Left ventricle myocardium superior (tissue), 1 donor: ENCODE measurements at regions not wholly inside any gene's neighbourhood (a gene's known extent, or its start where the extent isn't known, plus 50 kb on each side); places are given as distances from the start of the nearest gene placed in this dataset.
A peak's percentile ranks its signal among the peaks of the same experiment; 100 is the strongest.

ENCODE experiments used
- ATAC-seq: fragments of 200-7000 bp; cut with Tn5 transposase; one replicate; pipeline ENCODE4 v1.9.1; 2020; ENCODE audit warnings: mild to moderate bottlenecking, moderate library complexity
- DNase-seq: peaks from one replicate; pipeline ENCODE4 v3.0.0-alpha.2; 2020
- intact Hi-C: fragments of 100-400 bp; cut with micrococcal nuclease; formaldehyde crosslinking; loops from one replicate; pipeline ENCODE4 v1.11.0; 2022
- donor health status: DM: no; HTN: yes; CAD: no; lungs with severe emphysema.

DNA sequence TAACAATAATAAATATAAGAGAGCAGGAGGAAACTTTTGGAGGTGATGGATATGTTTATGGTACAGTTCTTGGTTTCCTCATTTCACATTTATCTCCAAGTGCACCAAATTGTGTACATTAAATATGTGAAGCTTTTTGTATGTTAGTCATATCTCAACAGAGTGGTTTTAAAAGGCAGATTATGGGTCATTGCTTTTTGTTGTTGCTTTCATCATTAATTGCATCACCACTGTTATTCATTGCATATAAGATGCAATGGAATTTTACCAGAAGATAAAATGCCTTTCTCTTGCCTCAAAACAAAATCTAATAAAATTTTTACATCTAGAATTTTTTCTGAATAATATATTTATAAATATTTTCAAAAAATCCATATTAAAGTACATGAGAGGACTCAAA is 1198.9 kb upstream of the GBE1 start:
- no peak for ATAC-seq
- DNase-seq: no peak
- intact Hi-C loops: no loop called here

GRCh38 chr3:82957696-82958095 is 1196.3 kb upstream of the GBE1 start:
- no peak for DNase-seq
- ATAC-seq: no peak
- intact Hi-C loops: no loop called here

DNA sequence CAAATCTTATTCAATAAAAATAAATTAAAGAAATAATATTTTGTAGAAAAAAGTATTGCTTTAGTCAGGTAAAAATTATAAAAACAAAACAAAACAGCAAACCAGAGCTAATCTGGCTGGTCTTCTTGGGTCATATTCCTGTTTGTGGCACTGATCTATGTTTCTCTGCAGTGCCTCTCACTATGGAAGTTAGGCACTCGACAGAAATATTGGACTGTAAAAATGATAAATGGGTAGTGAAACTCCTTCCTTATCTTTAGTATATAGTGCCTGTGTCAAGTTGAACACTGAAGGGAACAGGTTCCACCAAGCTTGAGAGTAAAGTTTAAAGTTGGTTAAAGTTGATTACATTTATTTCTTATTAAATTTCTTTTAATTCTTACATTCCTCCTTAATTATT is 1195.6 kb upstream of the GBE1 start:
- DNase-seq: no peak
- no peak for ATAC-seq
- intact Hi-C loops: no loop called here

- intact Hi-C loops: no loop called here
- ATAC-seq (no peak), DNase-seq (no peak)
Observed at GRCh38 chr3:82954486-82954885, 1193.0 kb upstream of the GBE1 start.

GRCh38 chr3:82942041-82942440 is 1180.6 kb upstream of the GBE1 start:
- intact Hi-C loops: no loop called here
- DNase-seq (no peak), ATAC-seq (no peak)

DNA sequence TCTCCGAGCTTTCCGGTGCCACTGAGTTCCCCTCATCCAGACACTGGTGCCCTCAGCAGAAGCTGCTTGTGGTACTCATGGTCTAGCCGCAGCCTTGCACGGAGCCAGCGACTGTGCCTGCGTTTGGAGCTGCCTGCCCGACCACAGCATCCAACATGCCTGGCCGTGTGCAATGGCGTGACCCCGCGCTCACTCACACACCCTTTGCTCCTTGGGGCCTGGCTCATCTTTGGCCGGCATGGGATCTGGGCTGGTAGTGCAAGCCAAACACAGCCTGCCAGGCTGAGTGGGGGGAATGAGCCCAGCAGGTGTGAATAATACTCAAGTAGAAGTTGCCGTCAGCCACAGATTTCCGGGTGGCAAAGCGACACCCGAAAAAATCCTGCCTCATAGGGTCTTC is 1178.7 kb upstream of the GBE1 start:
- ATAC-seq: no peak
- intact Hi-C loops: no loop called here

GRCh38 chr3:82939491-82940097 is 1178.1 kb upstream of the GBE1 start:
- DNase-seq: no peak
- no peak for ATAC-seq
- intact Hi-C loops: no loop called here

More for the DNA sequence above, 1178.7 kb upstream of the GBE1 start:
- DNase-seq: peak; percentile 15

DNA sequence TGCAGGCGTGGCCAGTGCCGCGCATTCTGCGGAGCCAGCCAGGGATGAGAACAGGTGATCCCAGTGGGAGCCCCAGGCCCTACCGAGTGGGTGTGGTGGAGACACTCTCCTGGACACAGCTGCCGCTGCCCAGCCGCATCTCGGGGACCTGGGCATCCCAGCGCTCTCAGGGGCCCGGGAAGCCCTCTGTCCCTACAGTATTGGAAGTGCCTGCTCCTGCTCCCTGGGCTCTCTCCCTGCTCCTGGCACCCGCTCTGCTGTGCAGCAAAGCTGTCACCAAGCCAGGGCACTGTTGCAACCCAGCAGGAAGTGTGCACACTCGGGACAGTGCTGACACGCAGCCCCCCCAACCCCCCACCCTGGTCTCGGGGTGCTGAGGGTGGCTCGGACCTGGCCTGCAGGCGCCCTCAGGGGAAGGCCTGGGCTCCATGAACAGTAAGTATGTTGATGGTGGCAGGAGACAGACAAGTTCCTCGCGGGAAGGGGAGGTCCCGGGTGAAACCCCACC is 1177.4 kb upstream of the GBE1 start:
- DNase-seq: peak; percentile 22
- intact Hi-C loops: no loop called here
- ATAC-seq: no peak

DNA sequence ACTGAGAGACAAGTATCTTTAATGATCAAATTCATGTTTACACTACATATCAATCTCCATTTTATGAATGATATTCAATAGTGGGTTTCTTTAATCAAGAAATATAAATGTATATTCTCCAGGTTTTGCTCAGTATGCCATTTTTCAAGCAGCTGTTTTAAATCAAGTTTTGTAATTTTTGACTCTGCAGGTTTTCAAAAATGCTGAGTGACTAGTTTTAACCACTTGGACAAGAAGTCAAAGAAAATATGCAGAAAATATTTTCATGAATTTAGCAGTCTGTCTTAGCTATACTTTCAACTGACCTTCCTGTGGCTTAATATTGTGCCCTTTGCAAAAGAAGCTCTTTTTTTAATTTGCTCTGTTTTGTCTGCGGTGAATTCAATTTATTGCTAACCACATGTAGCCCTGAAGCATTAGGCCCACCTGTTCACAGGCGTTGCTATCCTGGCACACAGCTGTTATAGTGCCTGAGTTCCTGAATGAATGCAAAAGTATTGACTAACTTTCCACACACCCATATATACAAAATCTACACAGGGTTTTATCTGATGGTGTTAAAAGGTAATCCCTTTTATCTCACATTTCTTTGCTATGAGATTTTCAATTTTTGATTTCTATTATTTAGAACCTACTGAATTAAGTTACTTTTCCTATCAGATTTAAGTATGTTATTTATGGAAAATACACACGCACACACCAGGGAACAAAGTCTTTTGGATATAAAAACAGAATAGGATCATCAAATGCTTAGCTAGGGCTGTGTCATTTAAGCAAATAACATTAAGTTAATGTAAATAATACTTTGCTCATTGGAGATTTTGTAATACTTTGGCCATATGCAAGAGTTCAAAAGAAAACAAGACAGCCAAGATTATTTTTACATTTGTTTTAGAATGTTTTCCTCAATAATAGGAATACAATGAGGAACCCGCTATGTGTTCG is 1166.1 kb upstream of the GBE1 start:
- ATAC-seq (no peak), DNase-seq (no peak)
- intact Hi-C loops: no loop called here

GRCh38 chr3:82891028-82891427 is 1129.6 kb upstream of the GBE1 start:
- DNase-seq: no peak
- intact Hi-C loops: no loop called here
- ATAC-seq: no peak

GRCh38 chr3:82883072-82883471 is 1121.6 kb upstream of the GBE1 start:
- ATAC-seq (no peak), DNase-seq (no peak)
- intact Hi-C loops: no loop called here

DNA sequence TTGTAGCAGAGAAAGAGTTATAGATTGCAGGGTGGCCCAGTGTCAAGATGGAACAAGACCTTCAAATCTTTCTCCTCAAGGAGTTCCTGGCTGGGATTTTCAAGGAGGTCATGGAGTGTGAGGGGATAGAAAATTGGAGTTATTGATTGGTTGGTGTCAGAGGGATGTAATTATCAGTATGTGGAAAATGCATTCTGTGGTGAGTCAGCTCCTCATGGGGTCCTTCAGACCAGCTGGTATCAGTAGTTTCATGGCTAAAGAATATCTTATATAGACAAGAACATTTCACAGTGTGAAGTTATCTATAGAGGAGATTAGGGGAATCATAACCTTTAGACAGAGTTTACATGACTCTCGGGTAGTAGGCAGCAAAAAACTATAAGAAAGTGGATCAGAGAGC is 1114.0 kb upstream of the GBE1 start:
- no peak for ATAC-seq
- no peak for DNase-seq
- intact Hi-C loops: no loop called here

DNA sequence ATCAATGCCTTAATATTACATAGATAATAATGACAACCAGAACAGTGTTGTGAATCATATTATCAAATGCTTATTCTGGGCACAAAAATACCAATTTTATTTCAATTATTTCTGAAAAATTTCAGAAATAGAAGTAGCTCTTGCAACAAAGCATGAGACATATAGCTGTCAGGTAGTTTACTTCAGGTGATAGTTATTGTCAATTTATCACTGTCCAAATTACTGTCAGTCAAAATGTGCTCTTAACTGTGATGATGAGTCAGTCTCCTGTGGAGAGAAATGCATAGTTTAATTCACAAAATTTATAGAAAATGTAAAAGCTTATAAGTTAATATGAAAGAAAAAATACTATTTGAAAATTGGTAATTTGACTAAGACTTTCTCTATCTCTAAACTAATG is 1078.4 kb upstream of the GBE1 start:
- intact Hi-C loops: no loop called here
- ATAC-seq (no peak), DNase-seq (no peak)

DNA sequence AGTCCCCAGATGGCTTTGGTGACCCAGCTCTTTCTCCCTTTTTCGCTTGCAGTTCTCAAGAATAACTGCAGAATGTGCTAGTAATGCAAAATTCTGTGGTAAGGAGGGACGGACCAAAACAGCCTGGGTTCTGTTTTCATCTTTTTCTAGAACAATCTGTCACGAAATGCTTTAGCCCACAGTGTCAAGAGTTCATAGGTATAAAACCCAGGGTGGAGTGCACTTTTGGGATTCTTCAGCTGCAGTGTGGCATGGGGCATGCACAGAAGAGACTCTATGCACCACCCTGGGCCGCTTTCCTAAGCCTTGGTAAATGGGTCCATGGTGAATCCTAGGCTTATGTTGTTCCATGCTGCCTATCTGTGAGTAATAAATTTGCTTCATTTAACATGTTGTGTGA is 1072.7 kb upstream of the GBE1 start:
- DNase-seq: no peak
- no peak for ATAC-seq
- intact Hi-C loops: no loop called here

- ATAC-seq (no peak), DNase-seq (no peak)
- intact Hi-C loops: no loop called here
Observed at GRCh38 chr3:82824491-82824890, 1063.0 kb upstream of the GBE1 start.

DNA sequence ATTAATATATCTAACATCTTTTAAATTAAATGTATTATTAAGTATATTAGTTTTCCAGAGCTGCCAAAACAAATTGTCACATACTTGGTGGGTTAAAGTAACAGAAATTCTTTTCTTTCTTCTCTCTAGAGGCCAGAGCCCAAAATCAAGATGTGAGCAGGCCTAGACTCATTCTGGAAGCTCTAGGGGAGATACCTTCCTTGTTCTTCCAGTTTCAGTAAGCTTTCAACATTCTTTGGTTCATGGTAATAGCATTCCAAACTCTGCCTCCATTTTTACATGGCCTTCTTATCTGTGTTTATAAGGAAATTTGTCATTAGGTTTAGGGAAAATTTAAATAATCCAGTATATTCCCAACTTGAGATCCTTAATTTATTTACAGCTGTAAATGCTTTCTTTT is 1054.6 kb upstream of the GBE1 start:
- ATAC-seq (no peak), DNase-seq (no peak)
- intact Hi-C loops: no loop called here

DNA sequence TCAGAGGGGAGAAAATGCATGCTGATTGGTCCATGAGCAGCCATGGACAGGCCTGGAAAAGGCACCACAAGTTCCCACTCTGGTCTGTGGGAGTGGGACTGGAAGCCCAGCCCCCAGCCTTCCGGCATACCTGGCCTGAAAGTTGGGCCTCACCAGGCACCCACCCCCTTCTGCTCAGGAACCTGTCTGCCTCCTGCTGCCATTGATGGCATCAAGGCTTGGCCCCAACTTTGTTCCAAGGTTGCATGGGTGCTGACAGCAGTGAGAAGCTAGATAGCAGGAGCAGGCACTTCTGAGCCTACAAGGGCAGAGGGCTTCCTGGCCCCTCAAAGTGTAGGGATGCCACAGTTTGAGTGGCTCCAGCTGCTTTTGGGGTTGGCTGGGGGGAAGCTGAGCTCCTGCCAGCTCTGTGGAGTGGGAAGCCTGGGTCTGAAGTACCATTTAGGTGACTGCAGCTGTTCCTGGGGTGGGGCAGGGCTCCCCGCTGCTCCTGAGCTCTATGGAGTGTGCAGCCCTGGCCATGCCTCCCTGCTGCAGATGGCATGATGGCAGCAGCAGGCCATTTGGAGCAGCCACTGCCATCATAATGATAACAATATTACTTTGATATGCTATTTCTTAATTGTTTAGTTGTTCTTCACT is 1054.1 kb upstream of the GBE1 start:
- no peak for ATAC-seq
- DNase-seq: no peak
- intact Hi-C loops: no loop called here

DNA sequence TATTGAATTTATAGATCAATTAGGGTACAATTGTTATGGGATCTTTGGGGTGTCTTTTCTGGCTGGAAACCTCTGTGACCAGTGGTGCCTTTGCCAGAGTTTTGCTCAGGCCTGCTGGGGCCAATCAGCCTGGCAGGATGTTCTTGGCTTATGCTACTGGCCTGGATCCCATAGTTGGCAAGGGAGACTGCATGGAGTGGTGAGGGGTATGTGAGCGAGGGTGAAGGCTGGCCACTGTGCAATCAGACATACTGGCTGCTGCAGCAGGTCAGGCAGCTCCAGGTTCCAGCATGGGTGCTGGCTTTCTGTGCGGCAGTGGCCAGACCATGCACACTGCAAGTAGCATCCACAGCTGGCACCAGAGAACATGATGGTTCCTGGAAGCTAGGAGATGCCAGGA is 1053.2 kb upstream of the GBE1 start:
- intact Hi-C loops: no loop called here
- DNase-seq: peak; percentile 27
- peak; percentile 99 for ATAC-seq

- ATAC-seq (no peak), DNase-seq (peak; percentile 19)
Observed at GRCh38 chr3:82807781-82808180, 1046.3 kb upstream of the GBE1 start.

GRCh38 chr3:82802501-82802900 is 1041.1 kb upstream of the GBE1 start:
- intact Hi-C loops: no loop called here
- DNase-seq: no peak
- ATAC-seq: no peak

More at GRCh38 chr3:82807781-82808180, 1046.3 kb upstream of the GBE1 start:
- intact Hi-C loops: no loop called here
